Tibial artery (tissue), 4 donors: ENCODE measurements at regions not wholly inside any gene's neighbourhood (a gene's known extent, or its start where the extent isn't known, plus 50 kb on each side); places are given as distances from the start of the nearest gene placed in this dataset.
"Not testable (repeated sequence)": the region's sequence is repeated elsewhere in the genome, so short reads cannot be mapped to it uniquely, and the experiment has no call there.

Experiments
- DNase-seq, 2 donors: peaks; one replicate each; pipeline ENCODE4 v3.0.0-alpha.2; 2019
- H3K27ac ChIP-seq, 2 donors: fragments of 200-600 bp; sonication (generic) in 1 of 2; 1 replicate in 1 of 2; 2 replicates in 1 of 2; pipeline ENCODE4 v1.5.1; 2018 to 2019; ENCODE audit warnings: mild to moderate bottlenecking in 1 of 2
- H3K27me3 ChIP-seq, 2 donors: fragments of 200-600 bp; sonication (generic) in 1 of 2; one replicate each; pipeline versions ENCODE4 v1.5.1 to v1.6.0; 2016 to 2019
- H3K36me3 ChIP-seq, 3 donors: fragments of 200-600 bp; sonication (generic) in 2 of 3; one replicate each; pipeline ENCODE4 v1.5.1; 2016 to 2019; ENCODE audit warnings: mild to moderate bottlenecking in 2 of 3
- H3K4me1 ChIP-seq, 4 donors: fragments of 200-600 bp; sonication (generic) in 2 of 4; 1 replicate in 3 of 4; 2 replicates in 1 of 4; pipeline ENCODE4 v1.5.1; 2016 to 2019
- H3K4me3 ChIP-seq, 2 donors: fragments of 200-600 bp; sonication (generic) in 1 of 2; 1 replicate in 1 of 2; 2 replicates in 1 of 2; pipeline ENCODE4 v1.5.1; 2018 to 2019; ENCODE audit warnings: mild to moderate bottlenecking in 2 of 2
- H3K9me3 ChIP-seq, 3 donors: fragments of 200-600 bp; sonication (generic) in 1 of 3; one replicate each; pipeline ENCODE4 v1.5.1; 2016 to 2019
- CTCF ChIP-seq, 2 experiments: fragments of 200-600 bp in 1 of 2; fragments of 450-650 bp in 1 of 2; IDR thresholded peaks; one replicate each; pipeline ENCODE4 v1.5.1; 2017 to 2019; ENCODE audit warnings: antibody characterized with exemption in 2 of 2, mild to moderate bottlenecking in 1 of 2, moderate library complexity in 1 of 2
- intact Hi-C: fragments of 100-400 bp; cut with DNase I; formaldehyde crosslinking; loops from one replicate; pipeline ENCODE4 v1.15.0; 2023; ENCODE audit warnings: low total_unique reads

DNA sequence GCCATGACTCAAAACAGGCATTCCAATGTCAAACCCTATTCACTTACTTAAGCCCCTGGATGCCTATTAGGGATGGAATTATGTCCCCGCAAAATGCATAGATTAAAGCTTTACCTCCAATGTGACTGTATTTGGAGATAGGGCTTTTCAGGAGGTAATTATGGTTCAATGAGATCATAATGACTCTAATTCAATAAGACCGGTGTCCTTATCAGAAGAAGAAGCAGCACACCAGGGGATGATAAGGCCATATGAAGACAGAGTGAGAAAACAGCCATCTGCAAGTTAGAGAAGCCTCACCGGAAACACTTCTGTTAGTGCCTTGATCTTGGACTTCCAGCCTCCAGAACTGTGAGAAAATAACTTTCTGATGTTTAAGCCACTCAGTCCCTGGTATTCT is 1131.8 kb upstream of the TMPRSS15 start:
- DNase-seq, result no peak
- no peak for TF ChIP-seq CTCF (IDR thresholded peaks at IDR 0.05)
- intact Hi-C loops, result no loop called here
- Histone ChIP-seq H3K27ac (no peak overlapping the region), H3K36me3 (no peaks in the 10 kb centered on the region), H3K4me3 (no peak overlapping the region), H3K27me3 (no peaks in the 10 kb centered on the region), H3K9me3 (no peaks in the 10 kb centered on the region), H3K4me1 (no peaks in the 10 kb centered on the region)

GRCh38 chr21:19537116-19537515 is 1133.5 kb upstream of the TMPRSS15 start:
- no peaks in the 10 kb centered on the region for H3K36me3 ChIP-seq
- no peak overlapping the region for H3K27ac ChIP-seq
- no peak for TF ChIP-seq CTCF (IDR thresholded peaks at IDR 0.05)
- DNase-seq, result no peak
- no peaks in the 10 kb centered on the region for H3K27me3 ChIP-seq
- intact Hi-C loops, result no loop called here
- no peaks in the 10 kb centered on the region for H3K9me3 ChIP-seq
- H3K4me3 ChIP-seq, result no peak overlapping the region
- peaks cover 0 to 8% (median 0%) of the 10 kb centered on the region in 4 donors for H3K4me1 ChIP-seq

DNA sequence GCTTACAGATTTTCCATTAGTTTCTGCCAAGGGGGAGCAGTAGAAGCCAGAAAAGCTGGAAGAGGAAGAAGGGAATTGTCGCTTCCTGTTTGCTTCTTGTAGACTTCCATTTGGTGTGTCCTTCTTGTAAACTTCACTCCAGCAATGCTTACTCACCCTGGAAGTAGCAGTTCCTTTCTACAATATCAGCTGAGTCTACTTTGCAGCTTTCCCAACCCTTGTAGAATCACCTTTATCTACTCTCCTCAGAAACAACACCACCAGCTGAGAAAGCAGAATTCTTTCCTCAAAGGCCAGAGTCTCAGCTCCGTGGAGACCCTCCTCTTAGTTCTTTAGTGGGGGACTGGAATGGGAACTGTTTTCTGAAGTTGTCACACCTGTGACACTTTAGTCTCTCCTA is 1136.7 kb upstream of the TMPRSS15 start:
- H3K27me3 ChIP-seq, result no peaks in the 10 kb centered on the region
- H3K9me3 ChIP-seq, result no peaks in the 10 kb centered on the region
- H3K4me1 ChIP-seq, result peaks cover 0 to 11% (median 0%) of the 10 kb centered on the region in 4 donors
- no peak overlapping the region for H3K4me3 ChIP-seq
- no peak for DNase-seq
- no peak overlapping the region for H3K27ac ChIP-seq
- no peak for TF ChIP-seq CTCF (IDR thresholded peaks at IDR 0.05)
- H3K36me3 ChIP-seq, result no peaks in the 10 kb centered on the region
- intact Hi-C loops, result no loop called here

- no peaks in the 10 kb centered on the region for H3K27me3 ChIP-seq
- peaks cover 0 to 11% (median 0%) of the 10 kb centered on the region in 4 donors for H3K4me1 ChIP-seq
- intact Hi-C loops, result no loop called here
- H3K27ac ChIP-seq, result no peak overlapping the region
- no peaks in the 10 kb centered on the region for H3K36me3 ChIP-seq
- DNase-seq, result no peak
- H3K4me3 ChIP-seq, result no peak overlapping the region
- H3K9me3 ChIP-seq, result no peaks in the 10 kb centered on the region
- no peak for TF ChIP-seq CTCF (IDR thresholded peaks at IDR 0.05)
These were observed 1138.0 kb upstream of the TMPRSS15 start for GRCh38 chr21:19541602-19542001.

- DNase-seq, H3K9me3 ChIP-seq, H3K4me3 ChIP-seq, H3K36me3 ChIP-seq, intact Hi-C loops, H3K27ac ChIP-seq, H3K27me3 ChIP-seq: not testable (repeated sequence)
- H3K4me1 ChIP-seq, result peaks cover 0 to 11% (median 0%) of the 10 kb centered on the region in 4 donors
These were observed 1140.9 kb upstream of the TMPRSS15 start for GRCh38 chr21:19544493-19544892.

DNA sequence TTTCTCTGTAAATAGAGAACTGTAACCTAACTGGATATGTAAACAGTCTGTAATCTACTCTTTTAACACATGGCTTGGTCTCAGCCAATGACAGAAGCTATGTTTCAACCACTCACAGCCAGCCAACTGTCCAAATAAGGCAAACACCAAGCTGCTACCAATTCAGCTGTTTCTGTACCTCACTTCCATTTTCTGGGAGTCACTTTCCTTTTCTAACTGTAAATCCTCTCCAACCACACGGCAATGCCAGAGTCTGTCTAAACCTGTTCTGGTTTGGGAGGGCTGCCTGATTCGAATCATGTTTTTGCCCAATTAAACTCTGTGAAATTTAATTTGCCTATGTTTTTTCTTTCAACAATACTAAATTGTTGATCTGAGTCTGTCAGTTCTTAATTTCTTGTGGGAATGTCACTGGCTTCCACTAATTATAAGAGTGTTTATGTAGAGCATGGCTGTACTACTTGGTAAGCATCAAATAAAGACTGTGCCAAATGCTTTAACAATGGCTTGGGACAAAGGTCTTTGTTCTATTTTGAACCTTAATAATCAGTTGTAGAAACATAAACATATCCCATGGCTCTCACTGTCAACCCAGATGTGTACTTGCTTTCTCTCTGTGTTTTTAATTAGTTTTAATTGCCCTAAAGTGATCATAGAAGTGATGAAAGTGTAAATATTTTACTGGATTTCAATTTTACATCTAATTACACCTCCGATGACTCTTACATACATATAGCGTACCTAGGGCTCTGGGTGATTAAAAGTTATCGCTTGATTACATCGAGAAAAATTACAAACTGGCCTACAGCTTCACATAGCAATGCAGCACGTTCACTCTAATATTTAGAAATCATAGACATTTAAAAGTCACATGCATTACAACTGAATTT is 1144.6 kb upstream of the TMPRSS15 start:
- TF ChIP-seq CTCF (IDR thresholded peaks at IDR 0.05), result no peak
- H3K4me1 ChIP-seq, result no peaks in the 10 kb centered on the region
- no peak overlapping the region for H3K27ac ChIP-seq
- no peaks in the 10 kb centered on the region for H3K36me3 ChIP-seq
- H3K27me3 ChIP-seq, result no peaks in the 10 kb centered on the region
- no peak for DNase-seq
- H3K4me3 ChIP-seq, result no peak overlapping the region
- no peaks in the 10 kb centered on the region for H3K9me3 ChIP-seq
- intact Hi-C loops, result no loop called here
